HG02623 (cell line): ENCODE measurements at regions not wholly inside any gene's neighbourhood (a gene's known extent, or its start where the extent isn't known, plus 50 kb on each side); places are given as distances from the start of the nearest gene placed in this dataset.

Source experiments
- ATAC-seq: cut with Tn5 transposase; IDR thresholded peaks from one replicate; pipeline ENCODE4 v1.9.1; 2021; ENCODE audit warnings: moderate library complexity; ENCODE audit not compliant: unreplicated experiment

DNA sequence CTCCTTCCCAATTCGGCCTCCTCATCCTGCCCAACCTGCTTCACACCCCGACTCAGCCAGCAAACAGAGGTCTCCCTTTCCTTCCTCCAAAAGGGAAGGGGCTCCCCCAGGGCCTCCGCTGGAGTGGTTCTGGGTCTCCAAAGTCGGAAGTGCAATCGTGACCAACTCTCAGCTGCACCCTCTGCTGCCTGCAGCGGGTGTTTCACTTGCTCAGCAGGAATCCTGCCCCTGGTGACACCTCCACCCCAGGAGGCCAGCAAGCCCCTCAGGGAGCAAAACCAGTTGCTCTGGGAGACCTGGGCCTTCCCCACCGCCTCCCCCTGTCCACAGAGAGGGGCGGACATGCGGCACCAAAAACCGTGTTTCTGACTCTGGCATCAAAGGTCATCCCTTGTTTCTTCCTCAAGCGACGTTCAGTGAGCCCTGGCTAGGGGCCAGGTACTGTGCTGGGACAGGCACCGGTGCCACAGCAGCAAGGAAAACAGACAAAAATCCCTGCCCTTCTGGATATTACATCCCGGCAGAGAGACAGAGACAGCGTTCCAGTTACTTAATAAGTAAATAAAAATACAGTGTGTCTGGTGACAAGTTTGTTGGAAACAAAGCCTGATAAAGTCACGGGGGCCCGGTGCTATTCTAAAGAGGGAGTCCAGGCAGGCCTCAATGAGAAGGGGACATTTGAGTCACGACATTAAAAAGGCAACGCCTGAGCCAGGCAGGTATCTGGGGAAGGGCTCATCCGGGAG lies 219.0 kb downstream of the BMP7 start:
- no peak for ATAC-seq

- ATAC-seq: no peak
These were observed 218.2 kb downstream of the BMP7 start for GRCh38 chr20:57048027-57048869.

DNA sequence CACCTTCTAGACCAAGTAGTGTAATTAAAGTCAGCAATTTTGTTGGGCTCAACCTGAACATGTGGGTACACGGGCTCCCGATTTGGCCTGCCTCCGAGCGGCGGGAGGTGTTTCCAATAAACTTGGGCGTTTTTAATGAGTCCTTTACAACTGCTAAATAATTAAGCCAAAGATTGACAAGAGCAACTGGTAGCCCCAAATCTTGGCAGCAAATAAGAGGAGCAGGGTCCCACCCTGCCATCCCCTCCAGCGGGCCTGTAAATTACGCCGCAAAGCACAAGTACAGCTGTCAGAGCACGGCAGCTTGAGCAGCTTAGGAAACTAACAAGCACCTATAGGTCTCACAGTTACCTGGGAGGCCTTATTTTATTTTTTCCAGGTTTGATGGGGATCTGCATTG lies 217.1 kb downstream of the BMP7 start:
- ATAC-seq: no peak

DNA sequence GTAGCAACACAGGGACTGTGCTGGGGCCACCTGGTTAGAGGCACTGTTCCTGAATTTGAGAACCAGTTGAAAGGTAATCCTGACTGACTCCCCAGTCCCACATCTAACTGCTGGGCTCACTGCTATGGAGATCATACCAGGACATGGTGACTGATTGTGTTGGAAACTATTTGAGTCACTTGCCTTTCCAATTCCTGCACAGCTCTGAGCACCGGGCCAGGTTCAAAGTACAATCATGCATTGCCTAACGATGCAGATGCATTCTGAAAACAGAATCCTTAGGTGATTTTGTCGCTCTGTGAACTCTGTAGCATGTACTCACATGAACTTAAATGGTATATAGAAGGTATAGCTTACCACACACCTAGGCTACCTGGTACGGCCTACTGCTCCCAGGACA lies 215.3 kb downstream of the BMP7 start:
- no peak for ATAC-seq

GRCh38 chr20:57053067-57053466 lies 213.4 kb downstream of the BMP7 start:
- no peak for ATAC-seq

GRCh38 chr20:57053793-57054552 lies 212.5 kb downstream of the BMP7 start:
- no peak for ATAC-seq

- no peak for ATAC-seq
These were observed 211.1 kb downstream of the BMP7 start for GRCh38 chr20:57055345-57055744.

DNA sequence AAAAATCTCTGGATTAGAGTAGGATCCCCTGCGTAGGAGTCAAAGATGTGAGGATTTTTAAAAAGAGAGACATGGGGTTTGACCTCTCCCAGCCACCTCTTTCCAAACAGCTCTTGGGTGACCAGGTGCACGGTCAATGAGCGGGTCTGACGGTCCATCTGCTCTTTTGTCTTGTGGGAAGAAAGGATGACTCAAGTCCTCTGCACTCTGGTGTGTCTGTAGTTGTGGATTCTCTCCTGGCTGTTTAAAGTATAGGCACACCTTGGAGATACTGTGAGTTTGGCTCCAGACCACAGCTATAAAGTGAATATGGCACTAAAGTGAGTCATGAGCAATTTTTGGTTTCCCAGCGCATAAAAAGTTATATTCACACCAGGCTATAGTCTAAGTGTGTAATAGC lies 209.8 kb downstream of the BMP7 start:
- ATAC-seq: no peak

- no peak for ATAC-seq
These were observed 207.3 kb downstream of the BMP7 start for GRCh38 chr20:57059055-57059596.

DNA sequence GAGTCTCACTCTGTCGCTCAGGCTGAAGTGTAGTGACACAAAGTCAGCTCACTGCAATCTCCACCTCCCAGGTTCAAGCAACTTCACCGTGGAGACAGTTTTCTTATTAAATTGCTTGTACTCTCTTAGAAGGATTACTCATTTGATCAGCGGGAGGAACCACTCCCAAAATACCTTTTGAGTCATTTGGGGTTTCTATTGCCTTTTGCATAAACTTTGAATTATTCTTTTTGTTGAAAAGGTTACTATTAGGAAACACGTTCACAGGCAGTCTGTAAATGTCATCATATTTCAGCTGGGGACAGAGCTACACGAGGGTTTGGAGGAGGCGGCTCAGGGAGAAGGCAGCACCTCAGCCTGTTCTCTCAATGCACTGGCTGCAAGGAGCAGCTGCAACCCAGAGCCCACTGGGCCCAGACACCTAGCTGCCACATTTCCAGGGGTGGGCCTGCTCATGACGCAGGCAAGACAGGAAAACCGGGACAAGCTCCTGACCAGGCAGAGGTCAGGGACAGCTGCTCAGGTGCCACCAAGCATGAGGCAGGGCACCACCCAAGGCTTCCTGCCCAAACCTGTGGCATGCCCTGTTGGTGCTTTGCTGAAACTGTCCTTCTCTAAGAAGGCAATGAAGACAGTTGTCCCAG lies 205.9 kb downstream of the BMP7 start:
- ATAC-seq: no peak

GRCh38 chr20:57061051-57061900 lies 205.2 kb downstream of the BMP7 start:
- no peak for ATAC-seq

DNA sequence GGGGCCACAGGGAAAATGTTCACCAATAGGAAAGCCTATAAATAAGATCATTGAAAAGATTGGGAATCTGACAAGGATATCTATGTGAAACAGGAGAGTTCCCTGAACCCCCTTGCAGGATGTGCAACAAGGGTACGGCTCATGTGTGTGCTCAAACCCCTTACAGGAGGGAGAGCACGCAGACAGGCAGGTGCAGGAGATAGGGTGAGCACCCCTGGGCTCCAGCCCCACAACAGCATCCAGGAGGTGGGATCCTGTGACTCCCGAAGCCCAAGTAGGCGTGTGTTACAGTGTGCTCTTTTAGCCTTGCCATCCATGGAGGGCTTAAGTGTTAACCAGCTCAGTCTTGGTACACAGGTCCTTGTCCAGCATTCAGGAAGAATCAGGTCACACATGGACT lies 204.2 kb downstream of the BMP7 start:
- no peak for ATAC-seq

DNA sequence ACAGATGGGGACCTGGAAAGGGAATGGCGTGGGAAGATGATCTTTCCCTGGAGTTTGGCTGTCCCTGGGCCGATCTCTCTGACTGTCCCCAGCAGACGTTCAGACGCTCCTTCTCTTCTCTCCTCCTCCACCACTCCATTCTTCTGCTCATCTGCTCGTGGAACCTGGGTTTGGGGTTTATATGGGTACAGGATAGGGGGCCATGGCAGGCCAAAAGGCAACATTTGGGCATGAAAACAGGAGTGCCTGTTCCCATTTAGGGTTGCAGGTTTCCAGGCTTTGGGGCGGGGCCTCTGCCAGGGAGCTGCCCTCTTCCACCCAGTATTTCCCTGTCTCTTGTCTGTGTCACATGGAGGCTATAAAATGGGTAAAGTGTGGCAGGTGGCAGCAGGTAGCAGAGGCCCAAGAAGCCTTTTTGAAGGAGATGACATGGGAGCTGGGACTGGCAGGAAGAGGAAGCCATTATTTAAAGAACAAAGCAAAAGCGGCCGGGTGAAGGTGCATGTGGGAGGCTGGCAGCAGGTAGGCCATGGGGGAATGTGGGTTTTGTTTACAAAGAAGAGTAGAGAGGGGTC lies 203.7 kb downstream of the BMP7 start:
- no peak for ATAC-seq

DNA sequence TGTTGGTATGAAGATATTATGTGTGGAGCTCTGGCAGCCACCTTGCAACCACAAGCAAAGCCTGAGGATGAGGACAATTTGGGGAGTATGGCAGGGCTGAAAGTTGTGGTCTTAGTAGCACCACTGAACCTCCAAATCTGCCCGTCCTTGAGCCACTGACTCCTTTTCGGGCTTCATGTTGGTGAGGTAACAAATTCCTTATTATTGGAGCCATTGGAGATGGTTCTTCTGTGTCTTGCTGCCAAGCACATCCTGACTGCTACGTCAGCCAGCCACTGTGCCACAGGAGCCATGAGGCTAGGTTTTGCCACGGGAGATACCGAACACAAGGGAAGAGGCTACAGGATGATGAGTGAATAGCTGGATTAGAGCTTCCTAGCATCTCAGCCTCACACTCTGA lies 201.6 kb downstream of the BMP7 start:
- ATAC-seq: no peak

DNA sequence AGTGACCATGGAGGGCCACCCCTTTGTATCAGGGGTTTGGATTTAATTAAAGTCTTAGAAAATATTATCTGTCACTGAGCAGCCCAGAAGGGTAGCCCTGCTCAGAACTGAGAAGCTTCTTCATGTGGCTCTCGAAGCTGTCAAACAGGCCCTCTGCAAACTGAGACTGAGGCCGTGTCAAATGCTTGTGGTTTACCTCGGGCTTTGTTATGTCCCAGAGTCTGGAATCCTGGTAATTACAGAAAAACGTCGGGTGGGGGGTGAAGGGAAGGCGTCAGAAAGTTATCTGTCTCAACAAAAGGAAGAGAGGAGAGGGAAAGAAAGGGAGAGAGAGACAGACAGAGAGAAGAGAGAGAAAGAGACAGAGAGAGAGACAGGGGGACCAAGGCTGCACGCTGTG lies 200.8 kb downstream of the BMP7 start:
- ATAC-seq: no peak

- ATAC-seq: no peak
These were observed 200.1 kb downstream of the BMP7 start for GRCh38 chr20:57066126-57066900.

- ATAC-seq: no peak
These were observed 197.0 kb downstream of the BMP7 start for GRCh38 chr20:57069442-57069841.

GRCh38 chr20:57070296-57070695 lies 196.1 kb downstream of the BMP7 start:
- no peak for ATAC-seq

DNA sequence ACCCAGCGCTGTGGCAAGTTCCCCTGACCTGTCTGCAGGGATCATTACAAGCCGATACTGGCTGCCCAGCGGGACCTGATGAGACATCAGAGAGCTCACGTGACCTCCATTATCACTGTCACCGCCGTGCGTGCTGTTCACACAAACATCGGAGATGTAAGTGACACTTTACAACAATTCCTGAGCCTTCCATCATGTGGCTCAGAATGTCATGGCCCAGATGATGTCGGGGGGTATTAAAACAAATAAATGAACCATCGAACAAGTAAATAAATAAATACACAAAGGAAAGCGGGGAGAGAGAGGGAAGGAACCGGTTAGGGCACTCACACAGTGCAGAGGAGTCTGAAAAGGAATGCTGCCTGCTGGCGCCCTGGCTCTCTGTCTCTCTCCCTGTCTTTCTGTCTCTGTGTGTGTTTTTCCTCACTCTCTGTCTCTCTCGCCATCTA lies 195.1 kb downstream of the BMP7 start:
- no peak for ATAC-seq
